NT2/D1 (cell line): ENCODE measurements at regions not wholly inside any gene's neighbourhood (a gene's known extent, or its start where the extent isn't known, plus 50 kb on each side); places are given as distances from the start of the nearest gene placed in this dataset.
"Not testable (repeated sequence)": the region's sequence is repeated elsewhere in the genome, so short reads cannot be mapped to it uniquely, and the experiment has no call there.

Experiments
- DNase-seq: peaks from one replicate; pipeline ENCODE4 v3.0.0-alpha.2; 2011; ENCODE audit warnings: low read depth, low spot score
- H3K27me3 ChIP-seq: 2 replicates; pipeline ENCODE4 v1.6.0; 2011; ENCODE audit warnings: mild to moderate bottlenecking; ENCODE audit not compliant: insufficient read length, insufficient read depth
- H3K36me3 ChIP-seq: 2 replicates; pipeline ENCODE4 v1.6.1; 2011; ENCODE audit warnings: mild to moderate bottlenecking, low read length, mixed read lengths; ENCODE audit not compliant: insufficient read depth, insufficient read length
- H3K4me1 ChIP-seq: 2 replicates; pipeline ENCODE4 v1.5.1; 2011; ENCODE audit not compliant: insufficient read depth, insufficient read length
- H3K4me3 ChIP-seq: 2 replicates; pipeline ENCODE4 v1.5.1; 2011; ENCODE audit warnings: low read depth; ENCODE audit not compliant: insufficient read length
- H3K9ac ChIP-seq: 2 replicates; pipeline ENCODE4 v1.6.0; 2011; ENCODE audit warnings: low read depth; ENCODE audit not compliant: insufficient read length
- H3K9me3 ChIP-seq: 2 replicates; pipeline ENCODE4 v1.5.1; 2011; ENCODE audit warnings: mild to moderate bottlenecking, low read length; ENCODE audit not compliant: insufficient read depth
- SUZ12 ChIP-seq: IDR thresholded peaks from 2 replicates; pipeline ENCODE4 v1.6.1; 2011; ENCODE audit not compliant: insufficient read length, insufficient read depth; ENCODE audit errors: extremely low read depth
- YY1 ChIP-seq: IDR thresholded peaks from 2 replicates; pipeline ENCODE4 v1.6.1; 2011; ENCODE audit not compliant: insufficient read length, insufficient read depth
- ZNF274 ChIP-seq: IDR thresholded peaks from 2 replicates; pipeline ENCODE4 v1.6.1; 2011; ENCODE audit warnings: mild to moderate bottlenecking, low read depth, low read length

GRCh38 chr4:82241534-82241933 is 132.3 kb downstream of the HNRNPD start:
- Histone ChIP-seq H3K27me3 (no peaks in the 10 kb centered on the region), H3K9me3 (no peaks in the 10 kb centered on the region), H3K36me3 (no peaks in the 10 kb centered on the region), H3K4me3 (no peak overlapping the region), H3K9ac (no peak overlapping the region), H3K4me1 (no peaks in the 10 kb centered on the region)
- TF ChIP-seq ZNF274 (no peak), YY1 (no peak), SUZ12 (no peak)
- no peak for DNase-seq

GRCh38 chr4:82240410-82240809 is 133.4 kb downstream of the HNRNPD start:
- no peak overlapping the region for H3K4me3 ChIP-seq
- DNase-seq: no peak
- TF ChIP-seq SUZ12 (no peak), YY1 (no peak), ZNF274 (no peak)

DNA sequence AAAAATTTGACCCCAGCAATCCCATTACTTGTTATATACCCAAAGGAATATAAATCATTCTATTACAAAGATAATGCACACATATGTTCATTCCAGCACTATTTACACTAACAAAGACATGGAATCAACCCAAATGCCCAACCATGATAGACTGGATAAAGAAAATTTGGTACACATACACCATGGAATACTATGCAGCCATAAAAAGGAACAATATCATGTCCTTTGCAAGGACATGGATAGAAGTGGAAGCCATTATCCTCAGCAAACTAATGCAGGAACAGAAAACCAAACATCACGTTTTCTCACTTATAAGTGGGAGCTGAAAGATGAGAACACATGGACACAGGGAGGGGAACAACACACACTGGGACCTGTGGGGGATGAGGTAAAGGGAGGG is 136.6 kb downstream of the HNRNPD start:
- not testable (repeated sequence) for H3K9ac ChIP-seq, H3K4me1 ChIP-seq, H3K27me3 ChIP-seq, H3K4me3 ChIP-seq, DNase-seq, H3K36me3 ChIP-seq, H3K9me3 ChIP-seq

More at GRCh38 chr4:82240410-82240809, 133.4 kb downstream of the HNRNPD start:
- no peaks in the 10 kb centered on the region for H3K9me3 ChIP-seq
- no peaks in the 10 kb centered on the region for H3K36me3 ChIP-seq
- no peaks in the 10 kb centered on the region for H3K27me3 ChIP-seq
- H3K4me1 ChIP-seq: no peaks in the 10 kb centered on the region
- no peak overlapping the region for H3K9ac ChIP-seq

DNA sequence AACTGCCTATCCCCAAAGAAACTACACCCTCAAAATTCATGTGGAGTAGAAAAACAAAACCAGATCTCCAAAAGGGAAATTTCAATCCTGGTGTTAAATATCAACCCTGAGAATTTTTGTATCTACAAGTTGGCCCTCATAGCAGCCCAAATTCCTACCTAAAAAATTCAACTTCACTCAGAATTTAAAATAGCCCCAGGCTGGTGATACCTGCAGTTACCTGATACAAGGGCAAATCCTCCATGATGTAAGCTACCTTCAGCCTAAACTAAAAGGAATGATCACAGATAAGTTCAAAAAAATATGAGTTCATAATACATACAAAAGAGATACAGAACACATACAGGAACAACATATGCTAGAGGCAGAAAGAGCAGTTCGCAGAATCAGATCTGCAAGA is 138.4 kb downstream of the HNRNPD start:
- no peak for DNase-seq
- Histone ChIP-seq H3K4me1 (no peaks in the 10 kb centered on the region), H3K4me3 (no peak overlapping the region), H3K36me3 (no peaks in the 10 kb centered on the region), H3K27me3 (no peaks in the 10 kb centered on the region), H3K9me3 (no peaks in the 10 kb centered on the region), H3K9ac (no peak overlapping the region)
- TF ChIP-seq ZNF274 (no peak), YY1 (no peak), SUZ12 (no peak)

DNA sequence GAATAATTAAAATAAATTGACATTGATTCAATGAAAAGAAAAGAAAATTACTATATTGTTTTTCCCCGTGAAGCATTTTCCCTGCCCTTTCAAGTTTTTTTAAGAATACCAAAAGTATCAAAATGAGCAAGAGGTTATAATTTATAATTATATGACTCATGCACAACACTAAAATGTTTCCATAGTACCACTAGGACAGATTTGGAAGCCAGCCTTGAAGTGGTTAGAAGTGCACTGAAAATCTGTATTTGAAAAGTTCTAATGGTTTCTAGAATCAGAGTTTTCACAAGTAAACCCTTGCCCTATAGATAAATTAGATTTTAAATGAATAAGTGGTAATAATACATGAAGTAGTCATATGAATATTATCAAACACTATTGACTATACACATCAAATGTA is 140.9 kb downstream of the HNRNPD start:
- Histone ChIP-seq H3K27me3 (no peaks in the 10 kb centered on the region), H3K4me3 (no peak overlapping the region), H3K9ac (no peak overlapping the region), H3K4me1 (no peaks in the 10 kb centered on the region), H3K36me3 (no peaks in the 10 kb centered on the region), H3K9me3 (no peaks in the 10 kb centered on the region)
- no peak for TF ChIP-seq SUZ12
- TF ChIP-seq YY1: no peak
- TF ChIP-seq ZNF274: no peak
- DNase-seq: no peak

GRCh38 chr4:82231806-82232205 is 142.0 kb downstream of the HNRNPD start:
- H3K4me3 ChIP-seq: no peak overlapping the region
- no peaks in the 10 kb centered on the region for H3K9me3 ChIP-seq
- no peak for TF ChIP-seq ZNF274
- no peak for TF ChIP-seq YY1
- no peak for TF ChIP-seq SUZ12
- H3K36me3 ChIP-seq: no peaks in the 10 kb centered on the region
- no peak overlapping the region for H3K9ac ChIP-seq
- no peaks in the 10 kb centered on the region for H3K4me1 ChIP-seq
- no peaks in the 10 kb centered on the region for H3K27me3 ChIP-seq
- no peak for DNase-seq

GRCh38 chr4:82230306-82230705 is 143.5 kb downstream of the HNRNPD start:
- TF ChIP-seq SUZ12 (no peak), ZNF274 (no peak), YY1 (no peak)
- no peak for DNase-seq
- no peaks in the 10 kb centered on the region for H3K4me1 ChIP-seq
- no peaks in the 10 kb centered on the region for H3K27me3 ChIP-seq
- H3K36me3 ChIP-seq: no peaks in the 10 kb centered on the region
- H3K4me3 ChIP-seq: no peak overlapping the region
- no peaks in the 10 kb centered on the region for H3K9me3 ChIP-seq
- no peak overlapping the region for H3K9ac ChIP-seq

DNA sequence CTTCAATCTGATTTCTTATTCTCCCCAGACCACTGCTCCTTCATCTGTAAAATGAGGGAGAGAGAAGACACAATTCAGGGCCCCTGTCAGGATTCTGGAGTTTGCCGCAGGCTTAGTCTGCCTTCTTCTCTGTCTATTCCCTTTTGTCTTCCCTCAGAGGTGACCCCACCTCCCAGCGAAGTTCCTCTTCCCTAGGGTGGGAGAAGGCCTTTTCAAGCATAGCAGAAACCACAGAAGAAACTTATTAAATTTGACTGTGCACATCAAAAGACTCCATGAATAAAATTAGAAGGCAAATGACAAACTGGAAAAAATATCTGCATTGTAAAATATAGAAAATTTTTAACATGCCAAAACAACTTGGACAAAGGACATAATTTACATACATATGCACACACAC is 148.8 kb downstream of the HNRNPD start:
- Histone ChIP-seq H3K4me1 (no peaks in the 10 kb centered on the region), H3K4me3 (no peak overlapping the region), H3K9me3 (no peaks in the 10 kb centered on the region), H3K27me3 (no peaks in the 10 kb centered on the region), H3K36me3 (no peaks in the 10 kb centered on the region), H3K9ac (no peak overlapping the region)
- TF ChIP-seq SUZ12 (no peak), ZNF274 (no peak), YY1 (no peak)
- DNase-seq: no peak
